ENCODE measurements at regions not wholly inside any gene's neighbourhood (a gene's known extent, or its start where the extent isn't known, plus 50 kb on each side); places are given as distances from the start of the nearest gene placed in this dataset.
"Not testable (repeated sequence)": the region's sequence is repeated elsewhere in the genome, so short reads cannot be mapped to it uniquely, and the experiment has no call there.

- no peak for DNase-seq
Observed at GRCh38 chr7:131933751-131934289, 377.4 kb upstream of the PODXL start.

GRCh38 chr7:131933219-131933618, 376.8 kb upstream of the PODXL start:
- not testable (repeated sequence) for DNase-seq

DNA sequence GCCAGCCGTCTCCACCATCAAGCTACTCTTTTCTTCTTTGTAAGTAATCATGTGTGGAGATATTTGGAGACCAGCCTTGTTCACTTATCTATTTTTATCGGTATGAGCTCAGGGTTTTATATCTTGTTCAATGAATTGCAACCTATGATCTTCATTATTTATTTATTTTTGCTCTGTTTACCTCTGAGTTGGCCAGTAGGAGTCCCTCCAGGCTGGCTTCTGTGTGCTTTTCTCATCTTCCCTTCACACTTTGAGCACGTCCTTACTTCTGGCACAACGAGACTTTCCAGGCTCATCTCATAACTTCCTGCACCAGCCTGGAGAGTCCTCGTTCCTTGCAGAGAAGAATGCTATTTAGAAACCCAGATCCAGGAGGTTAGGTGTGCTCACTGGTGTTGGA, 375.8 kb upstream of the PODXL start:
- DNase-seq: no peak

GRCh38 chr7:131931370-131931769, 374.9 kb upstream of the PODXL start:
- no peak for DNase-seq

GRCh38 chr7:131929632-131930031, 373.2 kb upstream of the PODXL start:
- DNase-seq: no peak

DNA sequence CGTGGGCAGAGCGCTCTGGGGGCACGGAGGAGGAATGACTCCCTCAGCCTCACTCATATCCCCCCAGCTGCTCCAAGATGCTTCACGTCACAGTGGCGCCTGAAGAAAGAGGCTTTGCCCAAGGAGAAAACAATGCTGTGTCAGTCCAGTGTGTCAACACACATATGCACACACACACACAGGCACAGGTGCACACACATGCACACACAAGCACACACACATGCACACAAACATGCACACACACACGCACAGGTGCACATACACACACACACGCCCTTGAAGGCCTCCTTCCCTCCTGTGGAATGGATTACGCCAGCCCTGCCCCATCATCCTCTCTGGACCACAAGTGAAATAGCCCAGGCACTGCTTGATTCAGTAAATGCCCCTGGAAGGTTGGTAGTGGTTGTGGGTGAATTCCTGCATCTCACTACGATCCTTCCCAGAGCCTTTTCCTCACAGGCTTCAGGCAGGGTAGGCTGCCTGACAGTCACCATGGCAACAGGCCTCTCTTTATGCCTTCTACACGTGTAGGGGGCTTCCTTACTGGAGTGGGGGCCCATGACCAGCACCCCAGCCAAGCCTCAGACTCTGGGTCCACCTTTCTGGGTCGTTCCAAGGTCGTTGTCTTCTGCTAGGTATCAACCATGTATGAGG, 371.5 kb upstream of the PODXL start:
- no peak for DNase-seq

GRCh38 chr7:131925636-131926035, 369.2 kb upstream of the PODXL start:
- no peak for DNase-seq

DNA sequence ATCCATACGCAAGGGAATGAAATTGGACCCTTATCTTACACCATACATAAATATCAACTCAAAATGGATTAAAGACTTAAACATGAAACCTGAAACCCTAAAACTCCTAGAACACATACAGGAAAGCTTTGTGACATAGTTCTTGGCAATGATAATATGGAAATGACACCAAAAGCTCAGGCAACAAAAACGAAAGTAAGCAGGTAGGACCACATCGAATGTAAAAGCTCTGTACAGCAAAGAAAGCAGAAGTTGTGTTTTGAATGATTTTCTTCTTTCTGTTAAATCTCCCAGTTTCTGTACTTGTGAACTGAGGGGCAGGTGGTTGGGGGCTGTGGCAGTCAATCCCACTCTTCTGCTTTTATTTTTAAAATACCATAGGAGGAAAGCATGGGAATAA, 368.4 kb upstream of the PODXL start:
- no peak for DNase-seq

GRCh38 chr7:131922948-131923347, 366.5 kb upstream of the PODXL start:
- not testable (repeated sequence) for DNase-seq

- no peak for DNase-seq
Observed at GRCh38 chr7:131921016-131921415, 364.6 kb upstream of the PODXL start.

DNA sequence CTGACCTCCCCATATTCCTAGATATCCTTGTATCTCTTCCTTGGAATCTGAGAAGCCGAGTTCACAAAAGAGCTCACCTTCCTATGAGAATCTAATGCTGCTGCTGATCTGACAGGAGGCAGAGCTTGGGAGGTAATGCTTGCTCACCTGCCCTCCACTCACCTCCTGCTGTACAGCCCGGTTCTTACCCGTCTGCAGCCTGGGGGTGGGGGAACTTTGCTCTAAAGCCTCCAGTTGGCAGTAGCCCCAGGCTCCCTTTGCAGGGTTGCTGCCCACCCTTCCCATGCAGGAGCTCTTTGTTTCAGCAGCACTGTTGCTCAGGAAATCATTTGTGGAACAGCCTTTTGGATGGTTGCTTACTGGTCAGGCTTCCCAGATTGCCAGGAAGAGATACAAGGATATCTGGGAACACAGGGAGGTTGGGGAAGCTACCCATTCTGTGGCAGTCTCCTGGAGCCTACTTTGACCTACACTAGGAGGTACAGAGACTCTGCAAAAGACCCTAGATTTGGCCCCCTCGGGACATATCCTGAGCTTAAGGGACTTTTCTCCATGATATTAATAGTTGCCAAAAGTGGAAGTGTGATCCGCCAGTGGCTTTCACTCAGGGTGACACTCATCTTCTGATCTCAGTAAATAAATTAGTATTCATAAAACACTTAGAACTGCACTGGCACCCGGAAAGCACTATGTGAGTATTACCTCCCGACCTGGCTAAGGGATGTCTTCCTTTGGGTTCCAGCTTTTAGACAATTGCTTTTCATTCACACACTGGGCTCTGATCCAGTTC, 363.7 kb upstream of the PODXL start:
- no peak for DNase-seq

DNA sequence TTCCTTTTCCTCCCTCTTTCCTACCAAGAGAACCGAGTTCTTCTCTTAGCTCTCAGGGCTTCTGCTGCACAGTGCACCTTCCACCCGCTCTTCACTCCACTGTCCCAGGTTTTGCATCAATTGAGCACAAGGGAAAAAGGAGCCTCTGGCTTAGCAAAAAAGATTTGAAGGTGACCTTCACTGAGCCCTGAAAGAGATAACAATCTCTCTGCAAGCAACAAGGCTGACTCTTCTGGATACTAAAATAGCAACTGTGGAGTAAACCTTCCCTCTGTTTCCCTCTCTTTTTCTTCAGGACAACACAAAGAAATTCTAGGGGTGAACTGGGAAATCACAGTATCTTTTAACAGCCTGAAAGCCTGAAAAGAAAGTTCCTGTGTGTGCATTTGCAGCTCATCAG, 354.7 kb upstream of the PODXL start:
- no peak for DNase-seq

- DNase-seq: no peak
Observed at GRCh38 chr7:131909151-131909768, 352.8 kb upstream of the PODXL start.

DNA sequence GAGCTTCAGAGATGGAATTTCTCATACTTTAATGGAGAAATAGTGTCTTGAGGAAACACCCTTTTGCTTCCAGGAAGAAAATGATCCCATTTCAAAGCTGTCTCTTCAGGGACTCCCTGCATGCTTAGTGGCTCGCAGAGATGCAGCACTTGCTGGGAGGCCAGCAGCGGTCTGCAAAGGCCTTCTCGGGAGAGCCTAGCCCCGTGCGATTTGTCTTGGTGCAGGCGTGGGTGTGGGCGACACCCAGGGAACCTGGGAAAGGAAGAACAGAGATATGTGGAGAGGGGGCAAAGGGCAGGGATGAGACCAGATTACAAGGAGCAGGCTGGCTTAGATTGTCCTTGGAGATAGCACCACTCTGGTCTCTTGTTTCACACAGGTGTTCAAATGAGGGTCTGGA, 352.3 kb upstream of the PODXL start:
- no peak for DNase-seq

DNA sequence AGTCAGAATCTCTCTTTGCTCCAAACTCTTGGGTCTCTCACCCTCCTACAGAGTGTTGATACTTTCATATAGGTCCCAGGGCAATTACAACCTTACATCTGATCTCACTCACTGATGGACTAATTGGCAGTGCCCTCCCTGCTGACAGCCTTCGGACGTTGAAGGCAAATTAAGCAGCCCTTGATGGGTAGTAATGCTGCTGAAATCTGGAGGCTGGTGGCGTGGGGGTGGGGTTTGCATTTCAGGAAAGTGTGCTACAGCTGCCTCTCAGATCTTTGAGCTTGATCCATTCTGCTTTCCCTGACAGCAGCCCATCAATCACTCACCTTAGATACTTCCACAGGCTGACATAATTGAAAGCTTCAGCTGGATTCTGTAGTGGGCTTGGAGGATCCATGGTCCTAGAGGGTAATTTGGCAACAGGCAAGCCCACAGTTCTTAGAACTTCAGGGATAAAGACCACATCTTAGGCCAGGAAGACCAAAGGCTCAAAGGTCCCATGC, 349.1 kb upstream of the PODXL start:
- DNase-seq: no peak

DNA sequence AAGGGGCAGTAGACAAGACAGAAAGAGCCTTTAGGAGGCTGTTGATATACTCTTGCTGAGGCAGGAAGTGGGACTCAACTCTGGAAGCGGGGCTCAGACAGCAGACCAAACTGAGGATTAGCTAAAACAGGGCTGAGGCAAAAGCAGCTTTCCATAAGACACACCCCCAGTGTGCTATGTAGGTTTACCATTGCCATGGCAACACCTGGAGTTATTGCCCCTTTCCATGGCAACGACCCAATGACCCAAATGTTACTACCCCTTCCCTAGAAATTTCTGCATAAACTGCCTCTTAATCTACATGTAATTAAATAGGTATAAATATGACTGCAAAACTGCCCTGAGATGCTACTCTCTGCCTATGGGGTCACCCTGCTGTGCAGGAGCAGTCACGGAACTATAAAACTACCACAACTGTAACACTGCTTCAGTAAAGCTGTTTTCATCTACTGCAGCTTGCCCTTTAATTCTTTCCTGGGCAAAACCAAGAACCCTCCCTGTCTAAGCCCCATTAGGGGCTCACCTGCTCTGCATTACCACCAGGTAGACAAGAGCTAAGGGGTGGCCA, 348.4 kb upstream of the PODXL start:
- no peak for DNase-seq

DNA sequence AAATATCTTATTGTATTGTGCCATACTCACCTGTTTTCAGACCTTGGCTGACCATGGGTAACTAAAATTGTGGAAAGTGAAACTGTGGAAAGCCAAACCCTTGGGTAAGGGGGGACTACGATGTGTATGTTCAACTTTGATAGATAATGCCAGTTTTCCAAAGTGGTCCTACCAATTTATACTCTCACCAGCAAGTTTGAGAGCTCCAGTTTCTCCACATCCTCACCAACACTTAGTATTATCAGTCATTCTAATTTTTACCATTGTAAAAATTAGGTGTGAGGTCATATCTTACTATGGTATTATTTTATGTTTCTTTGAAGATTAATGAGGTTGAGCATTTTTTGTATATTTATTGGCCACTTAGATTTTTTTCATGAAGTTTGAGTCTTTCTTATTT, 346.9 kb upstream of the PODXL start:
- no peak for DNase-seq

DNA sequence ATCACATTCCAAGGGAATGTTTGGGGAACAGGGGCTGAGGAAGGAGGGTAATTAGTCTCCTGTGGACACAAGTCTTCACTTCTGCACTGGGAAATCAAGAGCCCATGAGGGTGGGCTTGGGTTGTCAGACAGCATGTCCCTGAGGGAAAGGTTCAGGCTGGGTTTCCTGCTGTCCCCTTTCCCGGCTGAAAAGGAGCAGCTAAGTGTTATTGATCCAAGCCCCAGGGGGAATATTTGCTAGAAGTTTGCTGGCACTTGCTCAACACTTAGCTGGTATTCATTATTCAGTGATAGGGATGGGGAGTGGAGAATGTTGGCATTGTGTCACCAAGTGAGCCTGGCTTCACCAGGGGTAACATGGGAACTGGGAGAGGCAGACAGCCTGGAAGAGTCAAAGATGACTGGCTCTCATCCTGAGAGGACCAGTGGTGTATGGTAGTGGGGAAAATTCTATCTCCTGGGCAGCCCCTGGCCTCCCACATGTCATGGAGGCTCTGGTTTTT, 344.4 kb upstream of the PODXL start:
- no peak for DNase-seq

DNA sequence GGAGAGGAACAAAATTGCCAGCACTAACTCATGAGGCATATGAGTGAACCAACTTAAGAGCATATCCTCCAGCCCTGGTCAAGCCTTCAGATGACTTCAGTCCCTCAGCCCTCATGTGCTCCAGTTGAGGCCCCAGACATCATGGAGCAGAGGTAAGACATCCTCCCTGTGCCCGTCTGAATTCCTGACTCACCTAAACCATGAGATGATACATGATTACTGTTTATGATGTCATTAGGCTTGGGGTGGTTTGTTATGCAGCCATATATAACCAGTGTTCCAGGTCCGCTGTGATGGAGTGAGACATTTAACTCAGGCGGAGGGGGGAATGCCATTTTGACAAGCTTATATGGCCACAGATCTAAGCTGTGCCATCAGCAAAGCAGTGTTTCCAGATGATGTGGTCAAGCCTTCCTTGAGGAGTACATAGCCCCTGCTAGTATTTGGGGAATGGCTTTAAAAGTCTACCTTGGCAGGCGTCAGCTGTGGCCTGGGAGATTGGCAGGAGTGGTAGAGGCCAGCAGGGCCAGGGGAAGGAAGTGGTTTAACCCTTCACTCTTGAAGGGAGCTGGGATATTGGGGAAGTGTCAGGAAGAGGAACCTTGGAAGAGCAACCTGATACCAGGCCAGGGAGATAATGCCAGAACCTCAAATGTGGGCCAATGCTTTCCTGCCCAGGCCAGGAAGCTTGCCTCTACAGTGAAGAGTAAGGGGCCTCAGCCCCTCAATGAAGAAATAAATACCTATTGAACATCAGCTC, 343.0 kb upstream of the PODXL start:
- no peak for DNase-seq

DNA sequence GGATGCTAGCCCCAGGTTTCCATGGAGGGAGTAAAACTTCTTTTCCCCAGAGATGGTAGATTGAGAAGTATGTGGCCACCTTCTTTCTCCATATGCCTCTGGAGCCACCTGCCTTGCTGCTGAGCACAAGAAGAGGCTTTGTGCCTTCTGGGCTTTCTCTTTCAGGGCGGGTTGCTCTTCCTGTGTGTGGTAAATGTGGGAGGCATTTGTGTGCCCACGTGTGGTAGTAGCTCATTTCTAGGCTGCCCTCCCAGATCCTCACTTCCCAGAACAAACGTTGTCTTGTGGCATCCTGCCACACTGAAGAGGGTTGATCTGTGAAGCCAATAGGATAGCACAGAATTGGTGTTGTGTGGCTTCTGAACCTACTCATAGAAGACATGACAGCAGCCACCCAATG, 342.0 kb upstream of the PODXL start:
- DNase-seq: no peak

GRCh38 chr7:131897790-131898165, 341.4 kb upstream of the PODXL start:
- no peak for DNase-seq

- no peak for DNase-seq
Observed at GRCh38 chr7:131897016-131897789, 340.8 kb upstream of the PODXL start.
